ENCODE measurements at regions not wholly inside any gene's neighbourhood (a gene's known extent, or its start where the extent isn't known, plus 50 kb on each side); places are given as distances from the start of the nearest gene placed in this dataset.

- no peak overlapping the region for H3K4me2 ChIP-seq
- ATAC-seq (no peak), DNase-seq (ENCODE audit: low spot score) (no peak)
- Mint-ChIP-seq H3K27ac (no peak overlapping the region), H3K9me3 (peaks cover 8% of the 10 kb centered on the region; the same call in 2 of the 3 replicates), H3K4me1 (no peaks in the 10 kb centered on the region), H3K27me3 (ENCODE audit: insufficient read depth, low read depth, poor library complexity) (no peaks in the 10 kb centered on the region), H3K4me3 (no peak overlapping the region), H3K36me3 (ENCODE audit: low read depth) (no peaks in the 10 kb centered on the region)
- no peaks in the 10 kb centered on the region for H3F3A ChIP-seq (replicated peaks; ENCODE audit: low read depth)
- TF ChIP-seq ZNF114 (CRISPR knock-in tag; IDR thresholded peaks at IDR 0.05): no peak
- TF ChIP-seq JUNB (IDR thresholded peaks at IDR 0.05; ENCODE audit: unreplicated experiment): no peak
- no peak for TF ChIP-seq REST (IDR thresholded peaks at IDR 0.05; ENCODE audit: unreplicated experiment)
- TF ChIP-seq CREB1 (CRISPR knock-in tag; IDR thresholded peaks at IDR 0.05; ENCODE audit: low read depth): no peak
- TF ChIP-seq NANOG (IDR thresholded peaks at IDR 0.05; ENCODE audit: borderline replicate concordance): no peak
- TF ChIP-seq ZNF331 (CRISPR knock-in tag; IDR thresholded peaks at IDR 0.05; ENCODE audit: low read depth): no peak
- no peak for TF ChIP-seq POLR2AphosphoS5 (IDR thresholded peaks at IDR 0.05; ENCODE audit: low read depth)
- TF ChIP-seq ETS1 (IDR thresholded peaks at IDR 0.05): no peak
- no peak for TF ChIP-seq EZH2phosphoT487 (IDR thresholded peaks at IDR 0.05; ENCODE audit: unreplicated experiment)
- no peaks in the 10 kb centered on the region for H3K27me3 ChIP-seq (ENCODE audit: insufficient read depth)
- peaks cover 5% of the 10 kb centered on the region; the same call in 1 of the 2 replicates for H3K9me2 ChIP-seq (ENCODE audit: insufficient read depth)
- no peaks in the 10 kb centered on the region for H4K20me1 ChIP-seq (replicated peaks; ENCODE audit: insufficient read depth)
- no peak overlapping the region for H2AFZ ChIP-seq
- no peak overlapping the region for H3K27ac ChIP-seq (ENCODE audit: low read depth)
- no peaks in the 10 kb centered on the region for H3K4me1 ChIP-seq (ENCODE audit: insufficient read depth)
- H3K79me2 ChIP-seq (replicated peaks; ENCODE audit: insufficient read depth): no peaks in the 10 kb centered on the region
- H3K36me3 ChIP-seq (ENCODE audit: insufficient read depth): no peaks in the 10 kb centered on the region
- H3K4me3 ChIP-seq: no peak overlapping the region
Measured at GRCh38 chr5:76030343-76030742, 52.8 kb upstream of the SV2C start.

GRCh38 chr5:76029739-76030138, 53.4 kb upstream of the SV2C start:
- no peak overlapping the region for H3K27ac Mint-ChIP-seq
- H3K4me2 ChIP-seq: no peak overlapping the region
- ATAC-seq (no peak), DNase-seq (ENCODE audit: low spot score) (no peak)
- H3K9me3 Mint-ChIP-seq: peaks cover 2% of the 10 kb centered on the region; the same call in 1 of the 3 replicates
- peaks cover 5% of the 10 kb centered on the region; the same call in 1 of the 2 replicates for H3K9me2 ChIP-seq (ENCODE audit: insufficient read depth)
- TF ChIP-seq ETS1 (IDR thresholded peaks at IDR 0.05): no peak
- TF ChIP-seq STAT1 (IDR thresholded peaks at IDR 0.05; ENCODE audit: unreplicated experiment): no peak
- TF ChIP-seq EZH2 (IDR thresholded peaks at IDR 0.05; ENCODE audit: low read depth, unreplicated experiment): no peak
- TF ChIP-seq JUNB (IDR thresholded peaks at IDR 0.05; ENCODE audit: unreplicated experiment): no peak
- no peak for TF ChIP-seq CTCF (conservative IDR thresholded peaks at IDR 0.05; ENCODE audit: low read depth in 2 of 2)
- TF ChIP-seq REST (IDR thresholded peaks at IDR 0.05; ENCODE audit: unreplicated experiment): no peak
- no peak for TF ChIP-seq POLR2AphosphoS5 (IDR thresholded peaks at IDR 0.05; ENCODE audit: low read depth)
- no peak for TF ChIP-seq EZH2phosphoT487 (IDR thresholded peaks at IDR 0.05; ENCODE audit: unreplicated experiment)
- H3K27me3 ChIP-seq (ENCODE audit: insufficient read depth): no peaks in the 10 kb centered on the region
- H4K20me1 ChIP-seq (replicated peaks; ENCODE audit: insufficient read depth): no peaks in the 10 kb centered on the region
- no peaks in the 10 kb centered on the region for H3K36me3 Mint-ChIP-seq (ENCODE audit: low read depth)
- H3F3A ChIP-seq (replicated peaks; ENCODE audit: low read depth): no peaks in the 10 kb centered on the region
- no peak overlapping the region for H3K4me3 ChIP-seq
- no peak overlapping the region for H2AFZ ChIP-seq
- no peaks in the 10 kb centered on the region for H3K4me1 ChIP-seq (ENCODE audit: insufficient read depth)
- H3K36me3 ChIP-seq (ENCODE audit: insufficient read depth): no peaks in the 10 kb centered on the region
- H3K27ac ChIP-seq (ENCODE audit: low read depth): no peak overlapping the region
- H3K4me1 Mint-ChIP-seq: no peaks in the 10 kb centered on the region
- no peaks in the 10 kb centered on the region for H3K79me2 ChIP-seq (replicated peaks; ENCODE audit: insufficient read depth)
- no peaks in the 10 kb centered on the region for H3K27me3 Mint-ChIP-seq (ENCODE audit: insufficient read depth, low read depth, poor library complexity)
- H3K4me3 Mint-ChIP-seq: no peak overlapping the region
